GM12878 (cell line): ENCODE measurements at regions not wholly inside any gene's neighbourhood (a gene's known extent, or its start where the extent isn't known, plus 50 kb on each side); places are given as distances from the start of the nearest gene placed in this dataset.

Experiments used
- ATAC-seq: fragments of 200-7000 bp; cut with Tn5 transposase; 3 replicates; pipeline ENCODE4 v1.9.1; 2020; ENCODE audit warnings: mild to moderate bottlenecking, moderate library complexity
- BruUV-seq: library from RNA; stranded (reverse); fragments of 400-500 nt; replicated peaks from 2 replicates; lab custom pipeline; 2021; lab: Mats Ljungman, UMichigan
- CTCF ChIA-PET: fragments of 300-600 bp; sonication (Branson Sonifier 250); formaldehyde crosslinking; extraction: SDS; loops from one replicate; lab custom pipeline; 2021; ENCODE audit warnings: inconsistent platforms; lab: Yijun Ruan, JAX
- POLR2A ChIA-PET: fragments of 350-600 bp; formaldehyde crosslinking; extraction: SDS; loops from one replicate; lab custom pipeline; 2021; ENCODE audit warnings: inconsistent platforms; lab: Charles Lee
- RAD21 ChIA-PET: fragments of 300-600 bp; sonication (Branson Sonifier 250); formaldehyde crosslinking; loops from one replicate; lab custom pipeline; 2023; ENCODE audit warnings: antibody characterized with exemption; ENCODE audit not compliant: unreplicated experiment; lab: Charles Lee
- SMC1A ChIA-PET: fragments of 300-600 bp; sonication (Branson Sonifier 250); formaldehyde crosslinking; loops from one replicate; lab custom pipeline; 2023; ENCODE audit not compliant: unreplicated experiment, uncharacterized antibody; lab: Charles Lee
- DNase-seq: peaks from one replicate; pipeline ENCODE4 v3.0.0-alpha.2; 2011; ENCODE audit warnings: low read depth, low spot score
- FAIRE-seq: peaks from 3 replicates; lab custom pipeline; 2011; peaks lifted over from hg19 to GRCh38; lab: Jason Lieb, UNC
- H2AFZ ChIP-seq: 2 replicates; pipeline ENCODE4 v1.6.0; 2011; ENCODE audit warnings: low read depth, low read length, control low read depth; ENCODE audit not compliant: control insufficient read depth
- H3K27ac ChIP-seq: 2 replicates; pipeline ENCODE4 v1.5.1; 2011; ENCODE audit warnings: control low read depth; ENCODE audit not compliant: control insufficient read depth, insufficient read depth
- H3K27me3 ChIP-seq, 2 experiments: replicated peaks in 1 of 2; 2 replicates each; pipeline versions ENCODE4 v1.6.0 to v1.6.1; 2011; ENCODE audit warnings: low read length in 1 of 2; ENCODE audit not compliant: control insufficient read depth in 2 of 2, insufficient read depth in 2 of 2
- H3K36me3 ChIP-seq, 2 experiments: 2 replicates each; pipeline ENCODE4 v1.5.1; 2011; ENCODE audit warnings: low read length in 1 of 2; ENCODE audit not compliant: control insufficient read depth in 2 of 2, insufficient read depth in 2 of 2
- H3K4me1 ChIP-seq: 2 replicates; pipeline ENCODE4 v1.6.1; 2011; ENCODE audit warnings: mild to moderate bottlenecking, low read length, moderate library complexity, mixed read lengths; ENCODE audit not compliant: control insufficient read depth, insufficient read depth
- H3K4me2 ChIP-seq: 2 replicates; pipeline ENCODE4 v1.6.0; 2011; ENCODE audit warnings: control low read depth; ENCODE audit not compliant: control insufficient read depth, insufficient read depth
- H3K4me3 ChIP-seq: fragments of 200-600 bp; sonication (generic); 2 replicates; pipeline ENCODE4 v1.5.1; 2016
- H3K79me2 ChIP-seq: 2 replicates; pipeline ENCODE4 v1.6.0; 2011; ENCODE audit warnings: low read length; ENCODE audit not compliant: control insufficient read depth, insufficient read depth
- H3K9ac ChIP-seq: 2 replicates; pipeline ENCODE4 v1.8.0; 2011; ENCODE audit warnings: low read length, control low read depth, mixed read lengths; ENCODE audit not compliant: control insufficient read depth, insufficient read depth
- H3K9me3 ChIP-seq: replicated peaks from 3 replicates; pipeline ENCODE4 v1.5.1; 2011; ENCODE audit warnings: mild to moderate bottlenecking, low read length; ENCODE audit not compliant: control insufficient read depth, insufficient read depth
- H4K20me1 ChIP-seq: 2 replicates; pipeline ENCODE4 v1.6.0; 2011; ENCODE audit not compliant: control insufficient read depth, insufficient read depth
- FOS ChIP-seq: IDR thresholded peaks from 3 replicates; pipeline ENCODE4 v1.6.1; 2011; ENCODE audit warnings: borderline replicate concordance; ENCODE audit not compliant: insufficient read length; ENCODE audit errors: extremely low read depth
- HDAC6 ChIP-seq: fragments of 200-600 bp; sonication (generic); IDR thresholded peaks from one replicate; pipeline ENCODE4 v1.8.0; 2017; ENCODE audit warnings: antibody characterized with exemption; ENCODE audit not compliant: unreplicated experiment
- HSF1 ChIP-seq: fragments of 150-350 bp; IDR thresholded peaks from 2 replicates; pipeline ENCODE4 v1.6.1; 2014; ENCODE audit warnings: mild to moderate bottlenecking, low read depth, low read length
- JUNB ChIP-seq: IDR thresholded peaks from 2 replicates; pipeline ENCODE4 v1.6.1; 2016; ENCODE audit warnings: antibody characterized with exemption, mild to moderate bottlenecking
- NFYB ChIP-seq: IDR thresholded peaks from 2 replicates; pipeline ENCODE4 v1.6.1; 2011; ENCODE audit warnings: low read depth, mild to moderate bottlenecking, low read length, improper control_type of control experiment, moderate library complexity; ENCODE audit not compliant: insufficient read depth
- NR2F1 ChIP-seq: fragments of 450-650 bp; conservative IDR thresholded peaks from 2 replicates; pipeline ENCODE4 v1.6.1; 2017; ENCODE audit warnings: mild to moderate bottlenecking
- WGBS: methylation state at CpG from one replicate; pipeline ENCODE4 v1.1.6; 2016; ENCODE audit warnings: low lambda C conversion rate; ENCODE audit not compliant: insufficient replicate concordance, insufficient coverage; ENCODE audit errors: missing lambda C conversion rate; 5-methylcytosine and 5-hydroxymethylcytosine counted together
- in situ Hi-C: fragments of 300-500 bp; cut with MboI; formaldehyde crosslinking; loops from 9 replicates; pipeline ENCODE4 v1.14.3; 2018; ENCODE audit warnings: mixed read lengths
- intact Hi-C: fragments of 100-400 bp; cut with micrococcal nuclease; formaldehyde crosslinking; loops from one replicate; pipeline ENCODE4 v1.14.2; 2022; ENCODE audit not compliant: unreplicated experiment
- TF ChIP-seq, protein P1 (sequence below): fragments of 450-650 bp; IDR thresholded peaks from 2 replicates; pipeline ENCODE4 v1.6.1; 2018; ENCODE audit warnings: borderline replicate concordance, mild to moderate bottlenecking; ENCODE audit not compliant: partially characterized antibody

DNA sequence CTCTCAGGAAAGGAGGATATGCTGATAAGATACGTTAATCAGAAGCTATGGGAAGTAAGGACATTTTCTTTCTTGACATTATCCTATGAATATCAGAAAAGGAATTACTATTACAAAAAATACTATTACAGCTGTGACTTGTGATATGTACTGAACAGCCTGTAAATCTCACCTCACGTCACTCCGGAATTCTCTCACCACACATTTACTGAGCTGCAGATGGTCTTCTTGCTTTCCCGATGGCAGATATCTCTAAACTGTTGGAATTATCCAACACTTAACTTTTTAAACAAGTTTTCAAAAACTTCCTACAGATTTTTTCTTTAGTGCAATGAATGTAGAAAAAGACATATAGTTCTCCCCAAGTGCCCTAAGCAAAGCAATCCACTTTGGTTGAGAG is 313.4 kb downstream of the GPR37 start (continued):
- TF ChIP-seq, protein P1, sequence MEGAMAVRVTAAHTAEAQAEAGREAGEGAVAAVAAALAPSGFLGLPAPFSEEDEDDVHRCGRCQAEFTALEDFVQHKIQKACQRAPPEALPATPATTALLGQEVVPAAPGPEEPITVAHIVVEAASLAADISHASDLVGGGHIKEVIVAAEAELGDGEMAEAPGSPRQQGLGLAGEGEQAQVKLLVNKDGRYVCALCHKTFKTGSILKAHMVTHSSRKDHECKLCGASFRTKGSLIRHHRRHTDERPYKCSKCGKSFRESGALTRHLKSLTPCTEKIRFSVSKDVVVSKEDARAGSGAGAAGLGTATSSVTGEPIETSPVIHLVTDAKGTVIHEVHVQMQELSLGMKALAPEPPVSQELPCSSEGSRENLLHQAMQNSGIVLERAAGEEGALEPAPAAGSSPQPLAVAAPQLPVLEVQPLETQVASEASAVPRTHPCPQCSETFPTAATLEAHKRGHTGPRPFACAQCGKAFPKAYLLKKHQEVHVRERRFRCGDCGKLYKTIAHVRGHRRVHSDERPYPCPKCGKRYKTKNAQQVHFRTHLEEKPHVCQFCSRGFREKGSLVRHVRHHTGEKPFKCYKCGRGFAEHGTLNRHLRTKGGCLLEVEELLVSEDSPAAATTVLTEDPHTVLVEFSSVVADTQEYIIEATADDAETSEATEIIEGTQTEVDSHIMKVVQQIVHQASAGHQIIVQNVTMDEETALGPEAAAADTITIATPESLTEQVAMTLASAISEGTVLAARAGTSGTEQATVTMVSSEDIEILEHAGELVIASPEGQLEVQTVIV = no peak

GRCh38 chr7:124449896-124450295 is 315.7 kb downstream of the GPR37 start:
- whole genome bisulfite sequencing = 0% methylated on average over 1 of the region's 1 CpG
- CTCF ChIA-PET = no interaction called here
- Histone ChIP-seq H3K4me2 (no peak overlapping the region), H3K4me1 (no peaks in the 10 kb centered on the region), H3K27me3 (no peaks in the 10 kb centered on the region), H3K79me2 (no peaks in the 10 kb centered on the region), H4K20me1 (no peaks in the 10 kb centered on the region), H3K36me3 (no peaks in the 10 kb centered on the region), H3K27ac (no peak overlapping the region), H3K4me3 (no peak overlapping the region), H3K9me3 (no peaks in the 10 kb centered on the region), H2AFZ (no peak overlapping the region), H3K9ac (no peak overlapping the region)
- FAIRE-seq = no peak
- SMC1A ChIA-PET = interaction anchor here (1.0 kb wide), 1 partner anchor 13 kb away, joined by 3 read pairs; no protein-coding TSS in a partner anchor
- RAD21 ChIA-PET = no interaction called here
- ATAC-seq = no peak
- POLR2A ChIA-PET = no interaction called here
- in situ Hi-C loops = no loop called here
- intact Hi-C loops = no loop called here
- DNase-seq = no peak
- TF ChIP-seq HDAC6 (no peak), NFYB (no peak), HSF1 (no peak), JUNB (no peak), FOS (no peak), NR2F1 (no peak)
- no TSS peak for BruUV-seq
